ENCODE measurements at regions not wholly inside any gene's neighbourhood (a gene's known extent, or its start where the extent isn't known, plus 50 kb on each side); places are given as distances from the start of the nearest gene placed in this dataset.

GRCh38 chr5:57586649-57587048, 104.0 kb upstream of the ACTBL2 start:
- TF ChIP-seq CTCF (IDR thresholded peaks at IDR 0.05; ENCODE audit: borderline replicate concordance, extremely low read depth, low read length, poor library complexity, severe bottlenecking), result no peak
- no peak for TF ChIP-seq EZH2 (IDR thresholded peaks at IDR 0.05; ENCODE audit: borderline replicate concordance, low read depth, low read length, severe bottlenecking)
